Cardiac muscle cell (in vitro differentiated cells and primary cell): ENCODE measurements at regions not wholly inside any gene's neighbourhood (a gene's known extent, or its start where the extent isn't known, plus 50 kb on each side); places are given as distances from the start of the nearest gene placed in this dataset.

Experiments
- DNase-seq, 2 donors: peaks; one replicate each; pipeline versions ENCODE4 v3.0.0 to v3.0.0-alpha.2; 2010 to 2017; ENCODE audit warnings: low read depth in 1 of 2, low spot score in 1 of 2
- H3K27ac ChIP-seq: fragments of 200-600 bp; sonication (generic); 2 replicates; pipeline ENCODE4 v1.5.1; 2016
- H3K27me3 ChIP-seq: fragments of 200-600 bp; sonication (generic); 2 replicates; pipeline ENCODE4 v1.6.0; 2016; ENCODE audit warnings: control low read depth
- H3K36me3 ChIP-seq: fragments of 200-600 bp; sonication (generic); 2 replicates; pipeline ENCODE4 v1.5.1; 2016; ENCODE audit warnings: control low read depth
- H3K4me1 ChIP-seq: fragments of 200-600 bp; sonication (generic); 2 replicates; pipeline ENCODE4 v1.8.1; 2017; ENCODE audit warnings: low read depth, mild to moderate bottlenecking, mixed run types
- H3K4me3 ChIP-seq: fragments of 200-600 bp; sonication (generic); 2 replicates; pipeline ENCODE4 v1.5.1; 2016; ENCODE audit warnings: mild to moderate bottlenecking
- H3K9me3 ChIP-seq: fragments of 200-600 bp; sonication (generic); 2 replicates; pipeline ENCODE4 v1.5.1; 2017; ENCODE audit warnings: low read depth, mild to moderate bottlenecking, control low read depth
- TF ChIP-seq, protein P1 (sequence below): IDR thresholded peaks from 2 replicates; pipeline ENCODE4 v1.5.1; 2012; ENCODE audit warnings: low read depth, mild to moderate bottlenecking, low read length

DNA sequence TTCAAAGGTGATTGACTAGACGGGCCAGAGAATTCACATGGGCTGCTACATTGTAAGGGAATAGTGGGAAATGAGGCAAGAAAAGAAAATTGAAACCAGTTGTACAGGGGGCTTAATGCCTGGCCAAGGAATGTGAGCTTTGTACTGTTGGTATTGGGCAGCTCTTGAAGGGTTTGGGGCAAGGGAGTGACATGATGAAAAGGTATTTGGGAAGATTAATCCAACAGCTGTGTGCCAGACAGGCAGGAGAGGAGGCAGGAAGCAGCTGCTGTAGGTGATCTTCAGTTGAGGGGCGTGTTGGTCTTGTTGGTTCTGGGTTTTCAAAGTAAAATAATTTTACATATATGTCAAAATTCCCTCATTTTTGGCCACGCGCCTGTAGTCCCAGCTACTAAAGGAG, 384.5 kb upstream of the TENM3 start:
- H3K9me3 ChIP-seq, result no peaks in the 10 kb centered on the region
- no peak for DNase-seq
- H3K4me1 ChIP-seq, result peaks cover 16% of the 10 kb centered on the region
- no peak overlapping the region for H3K4me3 ChIP-seq
- no peaks in the 10 kb centered on the region for H3K27me3 ChIP-seq
- H3K27ac ChIP-seq, result no peak overlapping the region
- TF ChIP-seq, protein P1, sequence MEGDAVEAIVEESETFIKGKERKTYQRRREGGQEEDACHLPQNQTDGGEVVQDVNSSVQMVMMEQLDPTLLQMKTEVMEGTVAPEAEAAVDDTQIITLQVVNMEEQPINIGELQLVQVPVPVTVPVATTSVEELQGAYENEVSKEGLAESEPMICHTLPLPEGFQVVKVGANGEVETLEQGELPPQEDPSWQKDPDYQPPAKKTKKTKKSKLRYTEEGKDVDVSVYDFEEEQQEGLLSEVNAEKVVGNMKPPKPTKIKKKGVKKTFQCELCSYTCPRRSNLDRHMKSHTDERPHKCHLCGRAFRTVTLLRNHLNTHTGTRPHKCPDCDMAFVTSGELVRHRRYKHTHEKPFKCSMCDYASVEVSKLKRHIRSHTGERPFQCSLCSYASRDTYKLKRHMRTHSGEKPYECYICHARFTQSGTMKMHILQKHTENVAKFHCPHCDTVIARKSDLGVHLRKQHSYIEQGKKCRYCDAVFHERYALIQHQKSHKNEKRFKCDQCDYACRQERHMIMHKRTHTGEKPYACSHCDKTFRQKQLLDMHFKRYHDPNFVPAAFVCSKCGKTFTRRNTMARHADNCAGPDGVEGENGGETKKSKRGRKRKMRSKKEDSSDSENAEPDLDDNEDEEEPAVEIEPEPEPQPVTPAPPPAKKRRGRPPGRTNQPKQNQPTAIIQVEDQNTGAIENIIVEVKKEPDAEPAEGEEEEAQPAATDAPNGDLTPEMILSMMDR, result no peak
- H3K36me3 ChIP-seq, result no peaks in the 10 kb centered on the region

DNA sequence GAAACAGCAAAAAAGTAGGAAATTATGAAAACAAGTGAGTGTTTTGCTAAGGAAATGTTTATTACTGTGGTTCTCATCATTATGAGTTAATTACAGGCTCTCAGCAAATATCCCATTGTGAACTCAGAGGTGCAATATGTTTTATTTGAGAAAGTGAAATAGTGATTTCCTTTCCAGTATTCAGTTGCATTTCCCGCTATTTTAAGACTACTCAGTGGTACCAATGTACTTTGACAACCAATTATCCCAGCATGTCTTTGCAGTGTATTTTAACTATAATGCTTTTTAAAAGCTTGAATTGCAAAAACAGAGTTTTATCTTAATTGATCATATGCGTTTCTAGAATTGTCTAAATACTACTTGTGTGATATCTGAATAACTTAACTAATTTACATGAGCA, 383.8 kb upstream of the TENM3 start:
- Histone ChIP-seq H3K36me3 (no peaks in the 10 kb centered on the region), H3K9me3 (no peaks in the 10 kb centered on the region), H3K27me3 (no peaks in the 10 kb centered on the region), H3K4me3 (no peak overlapping the region), H3K27ac (no peak overlapping the region), H3K4me1 (peaks cover 16% of the 10 kb centered on the region)
- TF ChIP-seq, protein P1, result no peak
- DNase-seq, result no peak

DNA sequence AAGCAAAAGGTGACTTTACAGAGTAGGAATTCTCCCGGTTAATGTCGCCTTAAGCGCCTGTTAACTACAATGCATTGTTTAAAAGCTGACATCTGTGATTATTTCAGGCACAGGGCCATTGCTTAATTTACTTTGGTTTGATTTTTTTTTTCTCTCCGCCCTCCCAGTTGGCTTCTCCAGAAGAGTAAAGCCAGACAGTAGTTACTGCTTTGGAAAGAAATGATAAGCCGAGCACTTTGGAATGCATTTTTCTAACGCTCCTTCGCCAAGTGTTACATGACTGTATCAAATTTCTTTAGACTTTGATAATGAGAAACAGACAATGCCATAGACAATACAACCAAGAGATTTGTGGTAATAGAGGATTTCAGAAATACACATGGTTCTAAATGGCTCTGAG, 383.0 kb upstream of the TENM3 start:
- Histone ChIP-seq H3K4me1 (peaks cover 16% of the 10 kb centered on the region), H3K27ac (peak overlapping the region; percentile 24), H3K27me3 (no peaks in the 10 kb centered on the region), H3K4me3 (no peak overlapping the region), H3K9me3 (no peaks in the 10 kb centered on the region), H3K36me3 (no peaks in the 10 kb centered on the region)
- DNase-seq, result peak; percentile 55 to 74
- TF ChIP-seq, protein P1, result no peak

DNA sequence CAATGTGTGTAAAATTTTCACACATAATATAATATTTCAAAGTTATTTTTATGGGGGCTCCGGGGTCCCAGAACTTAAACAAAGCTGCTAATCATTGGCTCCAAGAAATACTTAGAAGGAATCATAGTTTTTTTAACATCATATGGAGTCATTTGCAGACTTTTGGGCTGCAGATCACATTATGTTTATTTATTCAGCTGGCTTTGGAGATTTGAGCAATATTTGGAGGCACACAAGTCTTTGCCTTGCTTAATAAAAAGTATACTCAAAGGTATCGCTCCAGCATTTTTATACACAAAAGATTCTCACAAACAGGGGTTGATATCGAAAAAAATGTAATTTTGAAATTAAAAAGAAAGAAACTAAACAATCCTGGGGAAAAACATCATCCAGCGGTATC, 382.5 kb upstream of the TENM3 start:
- no peak overlapping the region for H3K27ac ChIP-seq
- DNase-seq, result no peak

DNA sequence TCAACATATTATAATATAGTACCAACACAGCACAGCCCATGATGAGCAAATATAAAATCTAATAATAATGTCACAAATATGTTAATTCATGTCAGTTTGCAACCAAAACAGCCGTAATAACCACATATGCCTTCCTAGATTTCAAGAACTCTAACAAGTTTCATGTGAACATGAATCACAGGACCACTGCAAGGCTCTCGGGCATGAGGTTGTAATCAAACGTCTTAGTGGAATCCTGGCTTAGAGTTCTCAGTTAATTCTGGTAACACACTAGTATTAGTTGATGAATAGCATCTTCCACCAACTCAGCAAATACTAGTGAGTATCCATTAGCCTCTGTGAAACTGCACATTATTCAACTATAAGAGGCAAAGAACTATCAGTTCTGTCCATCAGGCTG, 379.3 kb upstream of the TENM3 start:
- TF ChIP-seq, protein P1, result no peak
- H3K4me1 ChIP-seq, result peaks cover 16% of the 10 kb centered on the region
- no peaks in the 10 kb centered on the region for H3K36me3 ChIP-seq
- no peaks in the 10 kb centered on the region for H3K9me3 ChIP-seq
- no peak for DNase-seq
- H3K27me3 ChIP-seq, result no peaks in the 10 kb centered on the region
- H3K4me3 ChIP-seq, result no peak overlapping the region
- H3K27ac ChIP-seq, result no peak overlapping the region

More for the DNA sequence above, 382.5 kb upstream of the TENM3 start:
- TF ChIP-seq, protein P1, result no peak
- H3K9me3 ChIP-seq, result no peaks in the 10 kb centered on the region
- H3K36me3 ChIP-seq, result no peaks in the 10 kb centered on the region
- H3K4me3 ChIP-seq, result no peak overlapping the region
- peaks cover 16% of the 10 kb centered on the region for H3K4me1 ChIP-seq
- H3K27me3 ChIP-seq, result no peaks in the 10 kb centered on the region

DNA sequence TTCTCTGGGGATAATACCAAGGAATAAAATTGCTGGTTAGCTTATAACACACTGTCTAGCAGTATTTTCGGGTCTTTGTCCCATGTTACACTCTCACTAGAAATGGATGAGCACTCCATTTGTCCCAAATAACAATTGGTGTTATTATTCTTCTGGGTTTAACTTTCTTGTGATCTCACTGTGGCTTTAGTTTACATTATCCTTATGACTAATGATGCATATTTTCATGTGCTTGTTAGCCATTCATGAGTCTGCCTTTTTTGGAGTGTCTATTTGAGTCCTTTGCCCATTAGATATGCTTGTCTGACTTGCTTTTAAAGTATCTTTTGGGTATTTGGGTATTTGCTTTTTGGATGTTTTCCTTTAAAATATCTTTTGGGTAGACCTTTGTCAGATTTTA, 372.9 kb upstream of the TENM3 start:
- DNase-seq, result no peak
- no peaks in the 10 kb centered on the region for H3K27me3 ChIP-seq

More for the DNA sequence above, 372.9 kb upstream of the TENM3 start:
- Histone ChIP-seq H3K36me3 (no peaks in the 10 kb centered on the region), H3K4me3 (no peak overlapping the region), H3K27ac (no peak overlapping the region), H3K4me1 (no peaks in the 10 kb centered on the region), H3K9me3 (no peaks in the 10 kb centered on the region)
- TF ChIP-seq, protein P1, result no peak
